AG09309 (cell line): ENCODE measurements at regions not wholly inside any gene's neighbourhood (a gene's known extent, or its start where the extent isn't known, plus 50 kb on each side); places are given as distances from the start of the nearest gene placed in this dataset.

ENCODE experiments used
- DNase-seq: peaks from one replicate; pipeline ENCODE4 v3.0.0-alpha.2; 2010; ENCODE audit warnings: low read depth
- H3K4me3 ChIP-seq: 2 replicates; pipeline ENCODE4 v1.5.1; 2011; ENCODE audit warnings: mild to moderate bottlenecking, low read depth, low read length, moderate library complexity; ENCODE audit not compliant: control insufficient read depth
- CTCF ChIP-seq: IDR thresholded peaks from 2 replicates; pipeline ENCODE4 v1.5.1; 2011; ENCODE audit warnings: mild to moderate bottlenecking, low read depth, low read length, inconsistent platforms; ENCODE audit not compliant: insufficient read depth, control insufficient read depth; ENCODE audit errors: missing control alignments

DNA sequence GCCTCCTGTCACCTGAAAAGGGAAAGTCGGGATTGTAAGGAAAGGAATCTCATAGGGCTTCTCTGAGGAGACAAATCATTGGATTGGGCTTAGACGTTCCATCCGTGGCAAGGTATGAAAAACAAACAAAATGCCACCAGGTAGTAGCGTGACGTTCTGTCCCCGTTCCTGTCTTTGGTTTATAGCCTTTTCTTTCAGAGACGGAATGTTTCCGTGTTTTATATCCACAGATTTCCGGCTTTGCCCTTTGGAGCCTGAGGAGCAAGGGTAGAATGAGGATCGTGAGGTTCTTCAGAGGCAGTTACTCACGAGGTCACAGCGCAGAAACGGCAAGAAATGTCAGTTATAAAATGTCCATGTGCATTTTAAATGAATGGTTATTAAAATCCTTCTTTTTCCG lies 118.3 kb downstream of the TMEM18 start:
- no peak for TF ChIP-seq CTCF
- no peak overlapping the region for H3K4me3 ChIP-seq
- no peak for DNase-seq

DNA sequence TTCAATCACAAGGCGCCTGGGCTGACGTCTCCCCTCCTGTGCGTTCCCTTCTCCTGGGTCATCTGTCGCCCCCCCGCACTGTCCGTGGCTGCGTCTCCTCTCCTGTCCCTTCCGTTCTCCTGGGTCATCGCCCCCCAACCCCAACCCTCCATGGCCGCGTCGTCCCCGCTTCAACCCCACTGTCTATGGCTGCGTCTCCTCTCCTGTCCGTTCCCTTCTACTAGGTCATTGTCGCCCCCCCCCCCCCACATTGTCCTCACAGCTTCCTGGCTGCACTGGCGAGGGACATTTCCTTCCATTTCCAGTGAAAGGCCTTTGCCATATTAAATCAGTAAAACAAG lies 118.9 kb downstream of the TMEM18 start:
- no peak for TF ChIP-seq CTCF
- DNase-seq: no peak
- H3K4me3 ChIP-seq: no peak overlapping the region

GRCh38 chr2:557635-558301 lies 119.4 kb downstream of the TMEM18 start:
- DNase-seq: no peak
- no peak for TF ChIP-seq CTCF
- H3K4me3 ChIP-seq: no peak overlapping the region

DNA sequence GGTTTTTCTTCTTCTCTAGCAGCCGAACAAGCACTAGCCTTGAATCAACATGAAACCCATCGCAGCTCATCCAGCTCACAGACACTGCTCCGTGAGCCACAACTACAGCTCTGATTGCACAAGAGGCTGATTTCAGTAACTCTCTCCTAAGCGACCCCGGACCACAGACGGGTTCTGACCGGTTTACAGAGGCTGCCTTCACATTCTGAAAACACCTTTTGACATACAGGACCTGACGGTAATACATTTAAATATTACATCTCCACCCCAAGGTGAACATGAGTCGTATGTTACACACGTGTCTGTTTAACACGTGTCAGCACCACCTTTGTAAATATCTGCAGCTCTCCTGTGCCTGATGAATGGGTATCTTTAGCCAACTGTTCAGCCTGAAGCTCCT lies 120.7 kb downstream of the TMEM18 start:
- no peak for TF ChIP-seq CTCF
- H3K4me3 ChIP-seq: no peak overlapping the region
- no peak for DNase-seq

- no peak overlapping the region for H3K4me3 ChIP-seq
- no peak for DNase-seq
- no peak for TF ChIP-seq CTCF
Measured at GRCh38 chr2:555164-555922, 121.9 kb downstream of the TMEM18 start.

DNA sequence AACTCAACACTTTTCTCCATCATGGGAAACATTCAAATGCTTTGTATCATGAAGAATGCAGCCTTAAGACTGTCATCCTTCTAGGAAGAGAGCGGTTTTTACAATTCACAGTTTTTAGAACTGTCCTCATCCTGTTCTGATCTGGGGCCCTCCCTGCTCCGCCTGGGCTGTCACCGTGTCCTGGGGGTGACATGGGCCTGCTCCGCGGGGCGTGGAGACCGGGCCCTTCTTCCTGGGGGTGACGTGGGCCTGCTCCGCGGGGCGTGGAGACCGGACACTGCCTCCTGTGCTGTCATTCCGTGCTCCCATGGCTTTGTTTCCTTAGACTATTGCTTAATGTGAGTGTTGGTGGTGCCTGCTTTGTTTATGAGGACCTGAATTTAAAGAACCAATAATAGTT lies 122.8 kb downstream of the TMEM18 start:
- DNase-seq: no peak
- no peak for TF ChIP-seq CTCF
- H3K4me3 ChIP-seq: no peak overlapping the region

GRCh38 chr2:552906-553305 lies 124.3 kb downstream of the TMEM18 start:
- DNase-seq: no peak
- no peak overlapping the region for H3K4me3 ChIP-seq
- TF ChIP-seq CTCF: no peak
